Endodermal cell (in vitro differentiated cells): ENCODE measurements at regions not wholly inside any gene's neighbourhood (a gene's known extent, or its start where the extent isn't known, plus 50 kb on each side); places are given as distances from the start of the nearest gene placed in this dataset.

Experiments used
- DNase-seq: peaks from one replicate; pipeline ENCODE4 v3.0.0-alpha.2; 2017
- H3K27ac ChIP-seq: 2 replicates; pipeline ENCODE4 v1.5.1; 2013; ENCODE audit warnings: mild to moderate bottlenecking, low read depth, low read length, moderate library complexity
- H3K27me3 ChIP-seq: 2 replicates; pipeline ENCODE4 v1.6.1; 2013; ENCODE audit warnings: mild to moderate bottlenecking, low read length, moderate library complexity; ENCODE audit not compliant: insufficient read depth, control insufficient read depth, poor library complexity, severe bottlenecking
- H3K36me3 ChIP-seq: 2 replicates; pipeline ENCODE4 v1.7.0; 2013; ENCODE audit warnings: mild to moderate bottlenecking, low read length, moderate library complexity; ENCODE audit not compliant: control insufficient read depth, insufficient read depth
- H3K4me1 ChIP-seq: one replicate; pipeline ENCODE4 v1.7.0; 2013; ENCODE audit warnings: low read length; ENCODE audit not compliant: control insufficient read depth, insufficient read depth
- H3K4me3 ChIP-seq: 2 replicates; pipeline ENCODE4 v1.5.1; 2013; ENCODE audit warnings: mild to moderate bottlenecking, low read length, moderate library complexity
- H3K9ac ChIP-seq: 2 replicates; pipeline ENCODE4 v1.6.1; 2013; ENCODE audit warnings: mild to moderate bottlenecking, low read length, moderate library complexity; ENCODE audit not compliant: poor library complexity, severe bottlenecking; ENCODE audit errors: extremely low read depth
- H3K9me3 ChIP-seq: 2 replicates; pipeline ENCODE4 v1.6.1; 2013; ENCODE audit warnings: mild to moderate bottlenecking, low read length, moderate library complexity; ENCODE audit not compliant: control insufficient read depth
- H3K27ac Mint-ChIP-seq: 2 replicates; pipeline ENCODE4 v1.8.0; 2020; ENCODE audit warnings: mixed read lengths
- H3K27me3 Mint-ChIP-seq: 2 replicates; pipeline ENCODE4 v1.8.0; 2021; ENCODE audit warnings: mild to moderate bottlenecking, mixed read lengths; ENCODE audit not compliant: insufficient read depth
- H3K36me3 Mint-ChIP-seq: 2 replicates; pipeline ENCODE4 v1.8.0; 2020; ENCODE audit warnings: low read depth, mixed read lengths
- H3K4me1 Mint-ChIP-seq: 2 replicates; pipeline ENCODE4 v1.8.0; 2020; ENCODE audit warnings: mixed read lengths
- H3K4me3 Mint-ChIP-seq: 2 replicates; pipeline ENCODE4 v1.8.0; 2020; ENCODE audit warnings: mild to moderate bottlenecking, moderate library complexity, mixed read lengths
- H3K9me3 Mint-ChIP-seq: 2 replicates; pipeline ENCODE4 v1.8.0; 2020; ENCODE audit warnings: mild to moderate bottlenecking, mixed read lengths
- CTCF ChIP-seq: fragments of 200-600 bp; sonication (generic); conservative IDR thresholded peaks from 2 replicates; pipeline ENCODE4 v1.5.0; 2021; ENCODE audit warnings: antibody characterized with exemption, mild to moderate bottlenecking
- WGBS, 2 experiments: methylation state at CpG; one replicate each; pipeline versions ENCODE4 v1.1.5 to v1.1.7; 2013; ENCODE audit warnings: missing lambda C conversion rate in 2 of 2, mixed read lengths in 1 of 2; ENCODE audit not compliant: insufficient coverage in 1 of 2, insufficient read length in 1 of 2; 5-methylcytosine and 5-hydroxymethylcytosine counted together

GRCh38 chr15:98296653-98297052 lies 336.1 kb downstream of the ARRDC4 start:
- Mint-ChIP-seq H3K27me3 (peaks cover 40% of the 10 kb centered on the region), H3K36me3 (no peaks in the 10 kb centered on the region), H3K27ac (no peak overlapping the region), H3K9me3 (no peaks in the 10 kb centered on the region), H3K4me1 (no peaks in the 10 kb centered on the region), H3K4me3 (no peak overlapping the region)
- 73 to 84% methylated on average over 3 to 4 of the region's 4 CpGs for WGBS, 2 experiments
- H3K4me3 ChIP-seq: no peak overlapping the region
- H3K27me3 ChIP-seq: peaks cover 33% of the 10 kb centered on the region
- no peak overlapping the region for H3K9ac ChIP-seq
- no peaks in the 10 kb centered on the region for H3K36me3 ChIP-seq
- no peak for TF ChIP-seq CTCF
- no peaks in the 10 kb centered on the region for H3K9me3 ChIP-seq
- H3K27ac ChIP-seq: no peak overlapping the region
- H3K4me1 ChIP-seq: no peaks in the 10 kb centered on the region
- no peak for DNase-seq

- H3K9me3 ChIP-seq: peaks cover 9% of the 10 kb centered on the region
- H3K4me3 ChIP-seq: no peak overlapping the region
- peaks cover 9% of the 10 kb centered on the region for H3K9me3 Mint-ChIP-seq
- peaks cover 29% of the 10 kb centered on the region for H3K27me3 Mint-ChIP-seq
- H3K4me1 Mint-ChIP-seq: no peaks in the 10 kb centered on the region
- H3K4me3 Mint-ChIP-seq: no peak overlapping the region
- peaks cover 3% of the 10 kb centered on the region for H3K27me3 ChIP-seq
- no peak for DNase-seq
- H3K36me3 ChIP-seq: no peaks in the 10 kb centered on the region
- H3K9ac ChIP-seq: no peak overlapping the region
- no peak for TF ChIP-seq CTCF
- no peaks in the 10 kb centered on the region for H3K36me3 Mint-ChIP-seq
- no peak overlapping the region for H3K27ac ChIP-seq
- WGBS, 2 experiments: 88 to 94% methylated on average over 8 of the region's 8 CpGs
- H3K4me1 ChIP-seq: no peaks in the 10 kb centered on the region
- H3K27ac Mint-ChIP-seq: no peak overlapping the region
These were observed 343.9 kb downstream of the ARRDC4 start for GRCh38 chr15:98304371-98304770.

GRCh38 chr15:98308117-98308516 lies 340.2 kb upstream of the IGF1R start:
- Histone ChIP-seq H3K27me3 (peaks cover 3% of the 10 kb centered on the region), H3K9ac (no peak overlapping the region), H3K9me3 (peaks cover 9% of the 10 kb centered on the region), H3K36me3 (no peaks in the 10 kb centered on the region), H3K4me3 (no peak overlapping the region), H3K4me1 (no peaks in the 10 kb centered on the region), H3K27ac (no peak overlapping the region)
- WGBS, 2 experiments: 85% methylated on average over 3 of the region's 4 CpGs; no CpG with 5 or more reads in 1 of the 2 experiments
- Mint-ChIP-seq H3K27me3 (peaks cover 23% of the 10 kb centered on the region), H3K27ac (no peak overlapping the region), H3K9me3 (peaks cover 9% of the 10 kb centered on the region), H3K4me1 (no peaks in the 10 kb centered on the region), H3K4me3 (no peak overlapping the region), H3K36me3 (no peaks in the 10 kb centered on the region)
- TF ChIP-seq CTCF: peak; percentile 45
- no peak for DNase-seq
